LNCAP (cell line): ENCODE measurements at regions not wholly inside any gene's neighbourhood (a gene's known extent, or its start where the extent isn't known, plus 50 kb on each side); places are given as distances from the start of the nearest gene placed in this dataset.

Experiments used
- CTCF ChIP-seq: fragments of 450-650 bp; IDR thresholded peaks from 2 replicates; pipeline ENCODE4 v1.5.1; 2017; ENCODE audit warnings: mild to moderate bottlenecking

GRCh38 chr3:110598847-110599490, 472.6 kb upstream of the NECTIN3 start:
- TF ChIP-seq CTCF, result no peak

GRCh38 chr3:110608566-110608965, 463.1 kb upstream of the NECTIN3 start:
- no peak for TF ChIP-seq CTCF

GRCh38 chr3:110612045-110612444, 459.6 kb upstream of the NECTIN3 start:
- no peak for TF ChIP-seq CTCF

GRCh38 chr3:110614186-110614585, 457.4 kb upstream of the NECTIN3 start:
- no peak for TF ChIP-seq CTCF

GRCh38 chr3:110615454-110615853, 456.2 kb upstream of the NECTIN3 start:
- TF ChIP-seq CTCF, result no peak

- no peak for TF ChIP-seq CTCF
Measured at GRCh38 chr3:110618512-110619226, 452.9 kb upstream of the NECTIN3 start.

GRCh38 chr3:110620118-110620517, 451.5 kb upstream of the NECTIN3 start:
- no peak for TF ChIP-seq CTCF
